NOMO-1 treated with dmso at 0.1 percent for 144 hours (cell line): ENCODE measurements at regions not wholly inside any gene's neighbourhood (a gene's known extent, or its start where the extent isn't known, plus 50 kb on each side); places are given as distances from the start of the nearest gene placed in this dataset.

Source experiments
- DNase-seq: peaks from one replicate; lab custom pipeline; 2025; ENCODE audit not compliant: unreplicated experiment; lab: John Stamatoyannopoulos, UW

DNA sequence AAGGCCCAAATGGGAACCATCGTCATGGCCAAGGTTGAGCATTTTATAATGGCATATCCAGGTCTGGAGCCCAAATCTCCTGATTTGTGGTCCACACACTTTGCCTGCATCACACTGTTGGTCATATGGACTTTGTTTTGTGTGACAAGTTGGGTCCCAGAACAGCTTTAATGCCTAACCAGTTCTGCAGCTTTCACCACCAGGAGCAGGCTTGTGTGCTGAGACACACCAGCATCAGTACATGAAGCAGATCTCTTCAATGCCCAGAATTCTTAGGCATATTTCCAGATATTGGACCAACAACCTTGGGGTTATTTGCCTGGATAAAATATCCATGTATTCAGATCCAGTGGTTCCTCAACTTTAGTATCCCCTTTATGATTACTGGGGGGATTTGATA, 371.3 kb downstream of the FBXW7 start:
- no peak for DNase-seq

DNA sequence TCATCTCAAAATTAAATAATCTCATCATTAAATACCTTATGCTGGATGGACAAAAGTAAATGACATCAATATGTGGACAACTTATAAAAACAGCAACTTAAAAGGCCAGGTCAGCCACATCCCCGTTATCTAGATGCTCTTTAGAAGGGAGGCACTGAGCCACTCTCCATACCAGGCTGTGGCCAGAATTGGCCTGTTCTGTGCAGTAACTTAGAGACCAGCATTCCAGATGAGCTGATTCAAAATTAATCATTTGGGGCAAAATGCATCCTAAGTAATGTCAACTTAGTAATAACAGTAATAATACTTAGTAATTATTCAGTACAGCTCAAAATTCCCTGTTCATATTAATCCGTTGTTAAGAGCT, 373.6 kb downstream of the FBXW7 start:
- no peak for DNase-seq

GRCh38 chr4:152161676-152162330, 374.1 kb downstream of the FBXW7 start:
- no peak for DNase-seq

GRCh38 chr4:152160225-152160800, 375.6 kb downstream of the FBXW7 start:
- no peak for DNase-seq

DNA sequence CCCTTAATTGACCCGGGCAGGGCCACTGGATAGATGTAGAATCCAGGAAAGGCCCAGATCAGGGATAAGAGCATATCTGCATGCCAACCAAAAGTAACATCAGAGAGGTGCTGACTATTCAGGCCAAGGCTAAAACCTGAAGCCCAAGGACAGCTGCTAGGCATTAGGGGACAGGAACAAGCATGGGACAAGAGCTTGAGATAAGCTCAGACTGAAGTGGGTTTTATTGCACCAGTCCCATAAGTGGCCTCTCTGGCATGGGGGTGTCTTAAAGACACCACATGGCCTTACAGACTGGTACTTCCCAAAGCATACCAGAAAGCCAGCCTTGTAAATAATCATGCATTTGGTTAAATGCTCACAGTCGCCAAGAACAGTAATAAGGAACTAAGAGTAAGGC, 376.1 kb downstream of the FBXW7 start:
- DNase-seq = no peak

- no peak for DNase-seq
Observed at GRCh38 chr4:152158225-152158624, 377.7 kb downstream of the FBXW7 start.

GRCh38 chr4:152157629-152158028, 378.3 kb downstream of the FBXW7 start:
- no peak for DNase-seq

DNA sequence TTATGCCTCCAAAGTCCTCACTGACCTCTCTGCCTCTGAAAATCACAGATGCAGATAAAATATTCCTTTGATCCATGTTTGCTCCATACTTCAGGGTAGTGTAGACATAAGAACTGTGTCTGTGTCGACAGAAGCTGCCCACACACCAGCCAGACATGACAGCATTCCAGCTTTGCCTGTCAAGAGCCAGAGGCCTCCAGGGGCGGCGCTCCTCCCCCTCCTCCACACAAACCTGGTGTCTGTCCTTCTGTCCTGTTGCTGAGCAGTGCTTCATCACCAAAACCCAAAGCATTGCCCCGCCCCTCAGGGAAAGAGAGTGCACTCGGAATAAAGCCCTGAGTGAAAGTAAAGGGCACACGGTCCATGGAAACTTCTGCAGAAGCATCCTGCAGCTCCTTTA, 379.4 kb downstream of the FBXW7 start:
- DNase-seq = no peak

DNA sequence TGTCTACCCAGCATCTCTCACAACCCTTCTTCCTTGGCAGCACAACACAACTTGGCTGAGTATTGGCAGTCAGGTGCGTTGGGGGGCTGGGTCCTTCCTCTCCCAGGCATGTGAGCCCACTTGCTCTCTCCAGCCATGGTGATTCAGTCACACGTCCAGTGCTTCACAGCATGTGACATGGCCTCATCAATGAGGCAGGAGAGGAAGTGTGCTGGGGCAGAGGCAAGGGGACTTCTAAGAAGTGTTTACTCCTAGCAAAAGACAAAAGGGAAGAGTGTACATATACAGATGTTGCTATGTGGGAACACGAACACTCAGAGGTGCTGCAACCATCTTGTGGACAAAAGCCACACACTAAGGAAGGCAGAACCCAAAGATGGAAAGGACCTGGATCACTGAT, 380.8 kb downstream of the FBXW7 start:
- no peak for DNase-seq

- no peak for DNase-seq
Observed at GRCh38 chr4:152154433-152154832, 381.5 kb downstream of the FBXW7 start.

GRCh38 chr4:152153476-152154270, 382.2 kb downstream of the FBXW7 start:
- DNase-seq = no peak

GRCh38 chr4:152150214-152150613, 385.7 kb downstream of the FBXW7 start:
- DNase-seq = no peak

DNA sequence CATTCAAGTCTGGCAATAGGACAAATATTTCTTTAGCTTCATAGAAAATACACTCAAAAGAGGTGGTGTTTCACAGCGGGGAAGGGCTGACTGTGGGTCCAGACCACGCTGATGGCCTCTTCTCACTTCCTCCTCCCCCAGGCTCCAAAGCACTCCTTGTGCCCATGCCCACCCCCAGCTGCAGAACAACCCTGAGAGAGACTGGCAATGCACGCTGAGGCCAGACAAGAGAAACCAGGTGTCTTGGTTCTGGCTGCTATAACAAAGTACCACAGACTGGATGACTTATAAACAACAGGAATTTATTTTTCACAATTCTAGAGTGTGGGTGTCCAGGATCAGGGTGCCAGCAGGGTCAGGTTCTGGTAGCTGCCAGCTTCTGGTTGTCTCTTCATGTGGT, 386.1 kb downstream of the FBXW7 start:
- DNase-seq = no peak

- DNase-seq = no peak
Observed at GRCh38 chr4:152148057-152148456, 387.2 kb upstream of the GATB start.

GRCh38 chr4:152146244-152146643, 385.4 kb upstream of the GATB start:
- DNase-seq = no peak

DNA sequence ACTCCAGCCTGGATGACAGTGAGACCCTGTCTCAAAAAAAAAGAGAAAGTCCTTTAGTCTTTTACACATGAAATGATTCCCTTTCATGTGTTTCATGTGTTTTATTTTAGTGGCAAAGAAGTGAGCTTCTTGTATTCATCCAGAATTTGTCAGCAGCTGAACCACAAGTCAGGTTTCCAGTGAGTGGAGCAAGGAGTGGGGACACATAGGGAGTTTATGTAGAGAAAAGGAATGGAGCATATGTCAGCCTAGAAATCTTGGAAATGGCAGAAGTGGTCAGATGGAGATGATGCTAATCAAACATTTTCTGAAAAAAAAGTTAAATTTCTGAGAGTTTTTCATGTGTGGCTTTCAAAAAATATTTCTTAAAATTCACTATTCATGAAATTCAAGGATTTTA, 383.0 kb upstream of the GATB start:
- DNase-seq = no peak

- no peak for DNase-seq
Observed at GRCh38 chr4:152138451-152138850, 377.6 kb upstream of the GATB start.

DNA sequence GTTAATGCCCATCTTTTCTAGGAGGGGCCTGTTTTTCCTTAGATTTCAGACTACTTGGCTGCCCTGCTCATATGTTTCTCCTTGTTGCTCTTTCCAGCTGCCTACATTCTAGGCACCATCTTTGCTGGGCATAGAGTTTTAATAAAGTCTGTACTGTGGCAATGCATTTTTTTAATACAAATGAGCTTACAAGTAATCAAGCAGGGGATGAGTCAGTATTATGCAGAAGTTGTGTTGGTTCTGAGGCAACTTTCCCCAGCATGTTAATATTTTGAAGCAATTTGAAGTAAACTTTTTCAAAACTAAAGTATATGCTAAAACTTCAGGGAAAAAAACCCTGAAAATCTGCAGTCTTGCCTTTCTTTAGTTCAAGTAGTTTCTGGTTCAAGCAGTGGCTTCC, 372.0 kb upstream of the GATB start:
- no peak for DNase-seq

GRCh38 chr4:152128356-152128755, 367.5 kb upstream of the GATB start:
- no peak for DNase-seq

- DNase-seq = no peak
Observed at GRCh38 chr4:152126238-152126637, 365.4 kb upstream of the GATB start.

- no peak for DNase-seq
Observed at GRCh38 chr4:152118819-152119553, 358.2 kb upstream of the GATB start.
